GM18508 (cell line): ENCODE measurements at regions not wholly inside any gene's neighbourhood (a gene's known extent, or its start where the extent isn't known, plus 50 kb on each side); places are given as distances from the start of the nearest gene placed in this dataset.

Experiments
- ATAC-seq: cut with Tn5 transposase; IDR thresholded peaks from one replicate; pipeline ENCODE4 v1.9.1; 2021; ENCODE audit warnings: moderate number of reproducible peaks; ENCODE audit not compliant: insufficient read depth, unreplicated experiment

- no peak for ATAC-seq
These were observed 200.6 kb downstream of the BCOR start for GRCh38 chrX:39896951-39897740.

GRCh38 chrX:39897741-39898097, 200.0 kb downstream of the BCOR start:
- no peak for ATAC-seq

DNA sequence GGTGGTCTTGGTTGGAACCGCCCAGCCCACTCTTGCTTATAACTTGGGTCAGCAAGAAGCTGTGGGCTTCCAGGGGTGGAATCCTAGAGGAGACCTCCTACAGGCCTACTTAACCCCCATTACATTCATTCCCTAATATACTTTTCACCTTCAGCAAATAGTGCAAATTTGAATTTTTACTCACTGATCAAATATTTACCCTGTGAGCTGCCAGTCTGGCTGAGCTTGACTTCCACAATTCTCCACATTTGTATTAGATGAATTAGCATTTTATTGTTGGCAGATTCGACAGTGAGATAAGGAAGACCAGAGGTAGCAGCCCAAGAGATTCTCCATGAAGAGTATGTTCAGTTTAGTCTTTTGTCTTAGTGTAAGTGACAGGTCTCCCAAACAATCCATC, 199.6 kb downstream of the BCOR start:
- no peak for ATAC-seq

DNA sequence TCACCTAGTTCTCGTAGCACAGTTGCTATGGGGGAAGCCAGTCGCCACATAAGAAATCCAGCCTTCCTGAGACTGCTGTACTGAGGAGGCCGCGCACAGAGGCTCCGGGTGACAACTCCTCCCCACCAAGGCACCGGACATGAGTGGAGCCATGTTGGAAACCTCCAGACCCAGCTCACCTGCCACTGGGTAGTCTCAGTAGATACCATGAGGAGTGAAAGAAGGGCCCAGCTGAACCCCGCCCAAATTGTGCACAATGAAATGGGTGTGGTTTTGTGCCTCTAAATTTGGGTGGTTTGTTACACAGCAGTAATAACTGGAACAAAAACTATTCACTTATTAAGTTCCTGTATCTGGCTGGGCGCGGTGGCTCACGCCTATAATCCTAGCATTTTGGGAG, 198.7 kb downstream of the BCOR start:
- no peak for ATAC-seq

GRCh38 chrX:39899856-39900776, 197.6 kb downstream of the BCOR start:
- no peak for ATAC-seq

GRCh38 chrX:39900777-39901170, 197.0 kb downstream of the BCOR start:
- no peak for ATAC-seq

DNA sequence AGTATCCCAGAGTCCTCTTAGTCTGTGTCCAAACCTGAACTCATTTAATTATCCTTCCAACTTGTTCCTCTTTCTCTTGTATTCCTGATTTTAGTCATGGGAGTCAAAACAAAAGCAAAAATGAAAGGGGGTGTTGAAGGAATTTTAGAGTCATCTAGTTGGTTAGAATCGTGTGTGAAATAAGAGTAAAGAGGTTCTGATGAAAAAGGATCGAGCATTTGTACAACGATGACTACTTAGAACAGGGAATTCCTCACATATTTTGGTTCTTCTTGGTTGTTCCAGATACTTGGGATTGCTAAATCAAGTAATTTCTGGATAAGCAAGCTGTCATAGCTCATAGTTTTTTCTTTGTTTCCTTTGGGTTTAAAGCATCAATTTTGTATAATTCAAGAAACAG, 194.4 kb downstream of the BCOR start:
- ATAC-seq = no peak

- no peak for ATAC-seq
These were observed 193.8 kb downstream of the BCOR start for GRCh38 chrX:39903937-39904336.

- no peak for ATAC-seq
These were observed 192.8 kb downstream of the BCOR start for GRCh38 chrX:39904816-39905537.

- ATAC-seq = no peak
These were observed 192.2 kb downstream of the BCOR start for GRCh38 chrX:39905538-39905891.

- no peak for ATAC-seq
These were observed 191.8 kb downstream of the BCOR start for GRCh38 chrX:39905946-39906345.

- no peak for ATAC-seq
These were observed 189.6 kb downstream of the BCOR start for GRCh38 chrX:39907964-39908661.

DNA sequence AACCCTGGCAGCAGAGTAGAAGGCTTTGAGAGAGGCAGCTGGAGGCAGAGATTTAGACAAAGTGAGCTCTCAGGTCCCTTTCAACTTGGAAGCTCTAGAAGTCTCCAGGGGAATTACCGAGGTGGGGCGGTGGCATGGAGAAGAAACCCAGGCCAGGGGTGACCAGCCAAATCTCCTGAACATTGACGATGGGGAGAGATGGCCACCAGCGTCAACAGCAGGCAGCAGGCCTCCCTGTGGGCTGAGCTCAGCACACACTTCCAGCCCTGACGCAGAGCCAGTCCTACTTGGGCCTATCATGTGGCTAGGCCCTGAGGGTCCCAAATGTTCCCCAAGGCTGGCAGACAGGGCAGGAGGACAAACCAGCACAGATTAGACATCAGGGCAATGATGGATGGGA, 187.8 kb downstream of the BCOR start:
- ATAC-seq = no peak

GRCh38 chrX:39910651-39911050, 187.1 kb downstream of the BCOR start:
- no peak for ATAC-seq

- ATAC-seq = no peak
These were observed 186.4 kb downstream of the BCOR start for GRCh38 chrX:39911278-39911897.

DNA sequence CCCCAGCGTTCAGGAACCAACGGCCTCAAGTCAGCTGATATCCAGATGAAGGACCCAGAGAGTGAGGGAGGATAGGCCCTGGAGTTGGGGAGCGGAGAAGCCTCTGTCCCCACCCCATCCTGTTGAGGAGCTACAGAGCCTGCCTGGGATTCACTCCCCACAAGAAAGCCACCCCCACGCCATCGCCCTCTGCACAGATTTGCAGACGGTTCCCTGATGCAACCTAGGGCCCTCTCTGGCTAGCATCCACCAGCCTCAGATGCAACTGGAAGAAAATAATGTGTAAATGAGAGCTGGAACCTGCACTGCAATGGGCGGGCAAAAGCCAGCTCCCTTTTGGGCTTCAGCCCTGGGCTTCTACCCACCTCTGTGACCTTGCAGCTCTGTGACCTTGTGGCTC, 185.6 kb downstream of the BCOR start:
- ATAC-seq = no peak

DNA sequence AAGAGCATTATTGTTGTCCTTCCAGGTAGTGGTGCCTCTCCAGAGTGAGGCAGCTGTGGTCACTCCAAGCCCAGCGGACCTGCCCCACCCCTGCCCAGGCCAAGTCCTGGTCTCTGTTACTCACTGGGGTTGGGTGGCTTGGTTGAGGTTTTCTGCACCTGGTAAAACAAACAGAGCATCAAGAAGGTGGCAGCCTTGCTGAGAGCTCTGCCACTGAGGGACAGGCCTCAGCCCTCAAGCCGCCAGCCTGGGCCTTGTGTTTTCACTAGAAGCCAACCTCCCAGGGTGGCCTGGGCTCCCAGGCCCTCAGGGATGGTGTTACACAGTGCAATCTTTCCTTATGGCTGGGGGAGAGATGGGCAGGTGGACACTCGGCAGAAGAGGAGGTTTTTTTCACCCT, 182.7 kb downstream of the BCOR start:
- ATAC-seq = no peak

- ATAC-seq = no peak
These were observed 182.2 kb downstream of the BCOR start for GRCh38 chrX:39915596-39915995.

DNA sequence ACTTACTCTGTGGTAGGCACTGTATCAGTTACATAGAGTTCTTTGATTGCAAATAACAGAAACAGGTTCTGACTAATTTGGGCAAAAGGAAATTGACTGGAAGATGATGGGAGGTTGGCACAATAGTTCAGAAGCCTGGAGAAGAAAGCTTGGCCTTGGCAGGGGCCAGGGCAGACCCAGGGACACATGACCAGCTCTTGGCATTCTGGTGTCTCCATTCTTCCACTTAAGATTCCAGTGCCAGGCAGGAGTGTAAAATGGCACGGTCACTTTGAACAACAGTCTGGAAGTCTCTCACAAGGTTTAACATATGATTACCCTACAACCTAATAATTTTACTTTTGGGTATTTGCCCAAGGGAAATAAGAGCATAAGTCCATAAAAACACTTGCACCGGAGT, 175.9 kb downstream of the BCOR start:
- no peak for ATAC-seq

- ATAC-seq = no peak
These were observed 175.3 kb downstream of the BCOR start for GRCh38 chrX:39922488-39922887.
